IMR-90 (cell line): ENCODE measurements at regions not wholly inside any gene's neighbourhood (a gene's known extent, or its start where the extent isn't known, plus 50 kb on each side); places are given as distances from the start of the nearest gene placed in this dataset.

ENCODE experiments used
- ATAC-seq: fragments of 200-7000 bp; cut with Tn5 transposase; 2 replicates; pipeline ENCODE4 v1.9.1; 2020; ENCODE audit warnings: low read depth, mild to moderate bottlenecking, moderate library complexity
- BruUV-seq: library from RNA; stranded (reverse); fragments of 400-500 nt; replicated peaks from 2 replicates; lab custom pipeline; 2021; lab: Mats Ljungman, UMichigan
- CTCF ChIA-PET: fragments of 300-600 bp; formaldehyde crosslinking; extraction: SDS; loops from one replicate; lab custom pipeline; 2021; ENCODE audit warnings: antibody characterized with exemption; lab: Yijun Ruan, JAX
- POLR2A ChIA-PET: fragments of 300-600 bp; sonication (Branson Sonifier 250); formaldehyde crosslinking; loops from one replicate; lab custom pipeline; 2022; ENCODE audit warnings: antibody characterized with exemption; ENCODE audit not compliant: unreplicated experiment; lab: Charles Lee
- DNase-seq: peaks from one replicate; pipeline ENCODE4 v3.0.0; 2013
- H2AFZ ChIP-seq: replicated peaks from 2 replicates; pipeline ENCODE3; 2013; ENCODE audit warnings: low read length, mild to moderate bottlenecking; ENCODE audit not compliant: poor library complexity
- H2AK5ac ChIP-seq: 2 replicates; pipeline ENCODE4 v1.6.1; 2013; ENCODE audit warnings: low read depth, low read length, inconsistent platforms
- H2AK9ac ChIP-seq: replicated peaks from 2 replicates; pipeline ENCODE3; 2013; ENCODE audit warnings: mild to moderate bottlenecking, low read depth, low read length, moderate library complexity; ENCODE audit not compliant: poor library complexity
- H2BK120ac ChIP-seq: 2 replicates; pipeline ENCODE4 v1.6.1; 2013; ENCODE audit warnings: low read depth, low read length, inconsistent platforms
- H2BK15ac ChIP-seq: 3 replicates; pipeline ENCODE4 v1.6.1; 2013; ENCODE audit warnings: low read depth, low read length, inconsistent platforms
- H2BK20ac ChIP-seq: 2 replicates; pipeline ENCODE4 v1.6.1; 2013; ENCODE audit warnings: low read depth, mild to moderate bottlenecking, inconsistent platforms, low read length, moderate library complexity
- H2BK5ac ChIP-seq: 2 replicates; pipeline ENCODE4 v1.6.1; 2013; ENCODE audit warnings: mild to moderate bottlenecking, low read depth, low read length, inconsistent platforms; ENCODE audit not compliant: poor library complexity, severe bottlenecking
- H3K14ac ChIP-seq: replicated peaks from 2 replicates; pipeline ENCODE4 v1.6.1; 2013; ENCODE audit warnings: low read depth, low read length, inconsistent platforms
- H3K18ac ChIP-seq: 2 replicates; pipeline ENCODE4 v1.6.1; 2013; ENCODE audit warnings: low read depth, low read length, control low read depth
- H3K23ac ChIP-seq: 2 replicates; pipeline ENCODE4 v1.6.1; 2013; ENCODE audit warnings: low read depth, low read length, inconsistent platforms
- H3K27ac ChIP-seq: 2 replicates; pipeline ENCODE4 v1.5.1; 2013; ENCODE audit warnings: mild to moderate bottlenecking, control low read depth, low read length; ENCODE audit not compliant: insufficient read depth
- H3K27me3 ChIP-seq: 2 replicates; pipeline ENCODE4 v1.6.1; 2013; ENCODE audit warnings: low read length; ENCODE audit not compliant: control insufficient read depth, insufficient read depth
- H3K36me3 ChIP-seq: 2 replicates; pipeline ENCODE4 v1.6.1; 2013; ENCODE audit warnings: low read length, mixed read lengths; ENCODE audit not compliant: control insufficient read depth, insufficient read depth
- H3K4ac ChIP-seq: 2 replicates; pipeline ENCODE4 v1.6.1; 2013; ENCODE audit warnings: low read depth, low read length, inconsistent platforms
- H3K4me1 ChIP-seq: 2 replicates; pipeline ENCODE4 v1.6.1; 2013; ENCODE audit warnings: low read length, mixed read lengths; ENCODE audit not compliant: control insufficient read depth, insufficient read depth
- H3K4me2 ChIP-seq: 2 replicates; pipeline ENCODE4 v1.6.1; 2013; ENCODE audit warnings: low read depth, mild to moderate bottlenecking, control low read depth, low read length, moderate library complexity
- H3K4me3 ChIP-seq: 2 replicates; pipeline ENCODE4 v1.5.1; 2013; ENCODE audit warnings: low read depth, mild to moderate bottlenecking, control low read depth, low read length, moderate library complexity; ENCODE audit not compliant: insufficient read depth
- H3K56ac ChIP-seq: 2 replicates; pipeline ENCODE4 v1.6.1; 2013; ENCODE audit warnings: low read length, inconsistent platforms; ENCODE audit not compliant: insufficient read depth; ENCODE audit errors: extremely low read depth
- H3K79me1 ChIP-seq, 2 experiments: 2 replicates each; pipeline ENCODE4 v1.6.1; 2013; ENCODE audit warnings: low read length in 2 of 2, inconsistent platforms in 1 of 2, low read depth in 1 of 2
- H3K9ac ChIP-seq: 2 replicates; pipeline ENCODE4 v1.6.1; 2013; ENCODE audit warnings: low read depth, low read length, control low read depth
- H3K9me1 ChIP-seq: 2 replicates; pipeline ENCODE4 v1.6.1; 2013; ENCODE audit warnings: low read length, inconsistent platforms; ENCODE audit not compliant: insufficient read depth
- H3K9me3 ChIP-seq: 2 replicates; pipeline ENCODE4 v1.6.1; 2013; ENCODE audit warnings: low read length; ENCODE audit not compliant: control insufficient read depth, insufficient read depth
- H4K20me1 ChIP-seq: 2 replicates; pipeline ENCODE4 v1.6.1; 2013; ENCODE audit warnings: low read length, inconsistent platforms; ENCODE audit not compliant: insufficient read depth
- H4K5ac ChIP-seq: 2 replicates; pipeline ENCODE4 v1.6.1; 2013; ENCODE audit warnings: mild to moderate bottlenecking, low read depth, low read length, control low read depth
- H4K8ac ChIP-seq, 2 experiments: 2 replicates each; pipeline ENCODE4 v1.6.1; 2013; ENCODE audit warnings: low read depth in 2 of 2, low read length in 2 of 2, control low read depth in 1 of 2, inconsistent platforms in 1 of 2
- H4K91ac ChIP-seq: 2 replicates; pipeline ENCODE4 v1.6.1; 2013; ENCODE audit warnings: low read depth, low read length, inconsistent platforms; ENCODE audit not compliant: insufficient read depth
- CTCF ChIP-seq: conservative IDR thresholded peaks from 2 replicates; pipeline ENCODE4 v1.5.1; 2012; ENCODE audit warnings: mild to moderate bottlenecking, low read depth, low read length, improper control_type of control experiment
- ELK1 ChIP-seq: fragments of 150-350 bp; IDR thresholded peaks from 2 replicates; pipeline ENCODE4 v1.6.1; 2016; ENCODE audit warnings: low read depth, mild to moderate bottlenecking, low read length, moderate library complexity, borderline replicate concordance
- MAFK ChIP-seq: IDR thresholded peaks from 2 replicates; pipeline ENCODE4 v1.6.1; 2012; ENCODE audit warnings: low read depth, low read length, improper control_type of control experiment
- MAZ ChIP-seq: IDR thresholded peaks from 2 replicates; pipeline ENCODE4 v1.6.1; 2012; ENCODE audit warnings: low read depth, mild to moderate bottlenecking, low read length, improper control_type of control experiment, moderate library complexity, borderline replicate concordance
- MXI1 ChIP-seq: IDR thresholded peaks from 2 replicates; pipeline ENCODE4 v1.6.1; 2012; ENCODE audit warnings: low read depth, mild to moderate bottlenecking, low read length, moderate library complexity, borderline replicate concordance
- NFE2L2 ChIP-seq: fragments of 150-350 bp; IDR thresholded peaks from 2 replicates; pipeline ENCODE4 v1.6.1; 2016; ENCODE audit warnings: low read depth, mild to moderate bottlenecking, low read length
- POLR2A ChIP-seq: IDR thresholded peaks from 2 replicates; pipeline ENCODE4 v1.6.1; 2012; ENCODE audit warnings: mild to moderate bottlenecking, low read depth, low read length
- RAD21 ChIP-seq: IDR thresholded peaks from 2 replicates; pipeline ENCODE4 v1.6.1; 2012; ENCODE audit warnings: low read length, improper control_type of control experiment
- RCOR1 ChIP-seq: IDR thresholded peaks from 2 replicates; pipeline ENCODE4 v1.6.1; 2012; ENCODE audit warnings: mild to moderate bottlenecking, low read length, improper control_type of control experiment; ENCODE audit not compliant: insufficient replicate concordance
- SMC3 ChIP-seq: fragments of 150-350 bp; IDR thresholded peaks from 2 replicates; pipeline ENCODE4 v1.6.1; 2016; ENCODE audit warnings: low read depth, mild to moderate bottlenecking, antibody characterized with exemption, low read length, moderate library complexity
- USF2 ChIP-seq: fragments of 150-350 bp; IDR thresholded peaks from 2 replicates; pipeline ENCODE4 v1.6.1; 2017; ENCODE audit warnings: mild to moderate bottlenecking, antibody characterized with exemption, low read length, low read depth
- WGBS, 2 experiments: methylation state at CpG; one replicate each; pipeline versions ENCODE4 v1.1.5 to v1.1.7; 2013; ENCODE audit warnings: missing lambda C conversion rate in 2 of 2; ENCODE audit not compliant: insufficient read length in 1 of 2; ENCODE audit errors: extremely low coverage in 2 of 2; 5-methylcytosine and 5-hydroxymethylcytosine counted together
- dilution Hi-C: fragments of 300-500 bp; cut with HindIII; formaldehyde crosslinking; loops from one replicate; pipeline ENCODE4 v1.14.3; 2018; ENCODE audit warnings: low sequenced_read_pairs; ENCODE audit not compliant: unreplicated experiment
- in situ Hi-C: fragments of 300-500 bp; cut with MboI; formaldehyde crosslinking; loops from 3 replicates; pipeline ENCODE4 v1.14.3; 2019; ENCODE audit warnings: low sequenced_read_pairs, inconsistent platforms, mixed read lengths
- intact Hi-C: fragments of 100-400 bp; cut with micrococcal nuclease; formaldehyde crosslinking; loops from 2 replicates; pipeline ENCODE4 v1.10.0; 2022

GRCh38 chr9:135008416-135008815 lies 79.1 kb upstream of the OLFM1 start:
- H4K5ac ChIP-seq, result no peak overlapping the region
- H3K79me1 ChIP-seq, result no peaks in the 10 kb centered on the region
- H2BK20ac ChIP-seq, result no peak overlapping the region
- no peaks in the 10 kb centered on the region for H4K20me1 ChIP-seq
- dilution Hi-C loops, result no loop called here
- no peak for TF ChIP-seq RAD21
- TF ChIP-seq CTCF, result no peak
- no peak for TF ChIP-seq RCOR1
- TF ChIP-seq NFE2L2, result no peak
- TF ChIP-seq POLR2A, result no peak
- TF ChIP-seq MXI1, result no peak
- TF ChIP-seq MAFK, result no peak
- no peak for TF ChIP-seq USF2
- TF ChIP-seq ELK1, result no peak
- TF ChIP-seq MAZ, result no peak
- no peak for TF ChIP-seq SMC3
- no peak for DNase-seq
- no peak overlapping the region for H2BK15ac ChIP-seq
- no peak overlapping the region for H3K27ac ChIP-seq
- H3K36me3 ChIP-seq, result no peaks in the 10 kb centered on the region
- H3K4me1 ChIP-seq, result no peaks in the 10 kb centered on the region
- no peak overlapping the region for H3K9ac ChIP-seq
- 27% methylated on average over 2 of the region's 8 CpGs; no CpG with 5 or more reads in 1 of the 2 experiments for WGBS, 2 experiments
- H3K9me3 ChIP-seq, result peaks cover 3% of the 10 kb centered on the region; the same call in 1 of the 2 replicates
- no peak overlapping the region for H3K23ac ChIP-seq
- no peak for ATAC-seq
- H3K14ac ChIP-seq, result no peak overlapping the region
- no peak overlapping the region for H4K8ac ChIP-seq
- H3K4me3 ChIP-seq, result no peak overlapping the region
- in situ Hi-C loops, result no loop called here
- H2BK5ac ChIP-seq, result no peak overlapping the region
- POLR2A ChIA-PET, result no interaction called here
- no peak overlapping the region for H3K56ac ChIP-seq
- no peak overlapping the region for H4K91ac ChIP-seq
- H3K4ac ChIP-seq, result no peak overlapping the region
- CTCF ChIA-PET, result no interaction called here
- no peaks in the 10 kb centered on the region for H3K9me1 ChIP-seq
- H3K27me3 ChIP-seq, result no peaks in the 10 kb centered on the region; the same call in 1 of the 2 replicates
- no TSS peak for BruUV-seq
- H2AK9ac ChIP-seq, result no peak overlapping the region
- H2AK5ac ChIP-seq, result no peak overlapping the region
- no peak overlapping the region for H2AFZ ChIP-seq
- H2BK120ac ChIP-seq, result no peak overlapping the region
- H3K18ac ChIP-seq, result no peak overlapping the region
- intact Hi-C loops, result no loop called here
- no peak overlapping the region for H3K4me2 ChIP-seq
